DOHH2 (cell line): ENCODE measurements at regions not wholly inside any gene's neighbourhood (a gene's known extent, or its start where the extent isn't known, plus 50 kb on each side); places are given as distances from the start of the nearest gene placed in this dataset.

Source experiments
- H3F3A ChIP-seq: fragments of 200-600 bp; sonication (generic), shearing (Covaris generic); 2 replicates; pipeline ENCODE4 v1.6.0; 2016; ENCODE audit warnings: antibody characterized with exemption, mild to moderate bottlenecking; ENCODE audit not compliant: control insufficient read depth, insufficient read depth
- H3K27ac ChIP-seq: fragments of 200-600 bp; sonication (generic); 2 replicates; pipeline ENCODE4 v1.5.1; 2014; ENCODE audit warnings: low read depth, mild to moderate bottlenecking, low read length, moderate library complexity
- H3K27me3 ChIP-seq: fragments of 200-600 bp; sonication (generic); 2 replicates; pipeline ENCODE4 v1.6.1; 2014; ENCODE audit warnings: mild to moderate bottlenecking, low read length, mixed read lengths; ENCODE audit not compliant: control insufficient read depth
- H3K36me3 ChIP-seq: fragments of 200-600 bp; sonication (generic); 2 replicates; pipeline ENCODE4 v1.6.1; 2014; ENCODE audit warnings: mild to moderate bottlenecking, low read length, moderate library complexity, mixed read lengths; ENCODE audit not compliant: control insufficient read depth
- H3K4me1 ChIP-seq: fragments of 200-600 bp; sonication (generic); 2 replicates; pipeline ENCODE4 v1.6.1; 2014; ENCODE audit warnings: mild to moderate bottlenecking, low read length, mixed read lengths; ENCODE audit not compliant: control insufficient read depth
- H3K4me2 ChIP-seq: fragments of 200-600 bp; sonication (generic); 2 replicates; pipeline ENCODE4 v1.6.0; 2014; ENCODE audit warnings: mild to moderate bottlenecking, low read length, moderate library complexity
- H3K4me3 ChIP-seq: fragments of 200-600 bp; sonication (generic); 2 replicates; pipeline ENCODE4 v1.5.1; 2014; ENCODE audit warnings: mild to moderate bottlenecking, low read length, mixed read lengths
- H3K79me2 ChIP-seq: fragments of 200-600 bp; sonication (generic); 2 replicates; pipeline ENCODE4 v1.6.1; 2014; ENCODE audit warnings: mild to moderate bottlenecking, low read length, mixed read lengths; ENCODE audit not compliant: control insufficient read depth
- H3K9me2 ChIP-seq: fragments of 200-600 bp; sonication (generic); replicated peaks from 2 replicates; pipeline ENCODE4 v1.6.1; 2014; ENCODE audit warnings: mild to moderate bottlenecking, low read length, mixed read lengths; ENCODE audit not compliant: control insufficient read depth
- H3K9me3 ChIP-seq: fragments of 200-600 bp; sonication (generic); 2 replicates; pipeline ENCODE4 v1.6.1; 2014; ENCODE audit warnings: antibody characterized with exemption, low read length, mixed read lengths; ENCODE audit not compliant: control insufficient read depth, insufficient read depth
- H4K20me1 ChIP-seq: fragments of 200-600 bp; sonication (generic); 2 replicates; pipeline ENCODE4 v1.6.0; 2014; ENCODE audit warnings: low read depth, mild to moderate bottlenecking, antibody characterized with exemption, low read length, moderate library complexity; ENCODE audit not compliant: control insufficient read depth, insufficient read depth
- EZH2phosphoT487 ChIP-seq: fragments of 200-600 bp; sonication (generic); IDR thresholded peaks from 2 replicates; pipeline ENCODE4 v1.6.1; 2017; ENCODE audit warnings: borderline replicate concordance, mild to moderate bottlenecking, antibody characterized with exemption, low read length, moderate library complexity, mixed read lengths
- TF ChIP-seq, protein P1 (sequence below): fragments of 200-600 bp; sonication (generic); IDR thresholded peaks from one replicate; pipeline ENCODE4 v1.5.1; 2014; ENCODE audit warnings: antibody characterized with exemption, mild to moderate bottlenecking, low read depth, low read length; ENCODE audit not compliant: poor library complexity, severe bottlenecking

DNA sequence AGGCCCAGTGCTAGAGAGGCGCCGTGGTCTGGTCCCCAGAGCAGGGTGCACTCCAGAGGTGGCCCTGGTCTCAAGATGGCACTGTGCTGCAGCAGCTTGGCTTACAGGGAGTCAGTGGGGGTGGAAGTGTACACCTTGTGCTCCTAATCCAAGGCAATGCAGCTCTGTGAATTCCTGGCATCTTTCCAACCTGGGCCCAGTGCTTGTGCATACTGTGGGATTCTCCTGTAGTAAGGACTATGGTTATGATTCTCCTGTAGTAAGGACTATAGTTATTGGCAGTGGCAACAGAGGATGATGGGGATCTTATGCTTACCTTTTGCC is 616.7 kb upstream of the REG3G start:
- H3K27ac ChIP-seq, result no peak overlapping the region
- H3K4me2 ChIP-seq, result no peak overlapping the region
- no peaks in the 10 kb centered on the region for H3K4me1 ChIP-seq
- no peaks in the 10 kb centered on the region for H4K20me1 ChIP-seq
- H3F3A ChIP-seq, result no peaks in the 10 kb centered on the region
- no peaks in the 10 kb centered on the region for H3K36me3 ChIP-seq
- no peaks in the 10 kb centered on the region for H3K9me2 ChIP-seq
- H3K4me3 ChIP-seq, result no peak overlapping the region
- H3K27me3 ChIP-seq, result no peaks in the 10 kb centered on the region
- no peaks in the 10 kb centered on the region for H3K79me2 ChIP-seq
- TF ChIP-seq EZH2phosphoT487, result no peak
- TF ChIP-seq, protein P1, sequence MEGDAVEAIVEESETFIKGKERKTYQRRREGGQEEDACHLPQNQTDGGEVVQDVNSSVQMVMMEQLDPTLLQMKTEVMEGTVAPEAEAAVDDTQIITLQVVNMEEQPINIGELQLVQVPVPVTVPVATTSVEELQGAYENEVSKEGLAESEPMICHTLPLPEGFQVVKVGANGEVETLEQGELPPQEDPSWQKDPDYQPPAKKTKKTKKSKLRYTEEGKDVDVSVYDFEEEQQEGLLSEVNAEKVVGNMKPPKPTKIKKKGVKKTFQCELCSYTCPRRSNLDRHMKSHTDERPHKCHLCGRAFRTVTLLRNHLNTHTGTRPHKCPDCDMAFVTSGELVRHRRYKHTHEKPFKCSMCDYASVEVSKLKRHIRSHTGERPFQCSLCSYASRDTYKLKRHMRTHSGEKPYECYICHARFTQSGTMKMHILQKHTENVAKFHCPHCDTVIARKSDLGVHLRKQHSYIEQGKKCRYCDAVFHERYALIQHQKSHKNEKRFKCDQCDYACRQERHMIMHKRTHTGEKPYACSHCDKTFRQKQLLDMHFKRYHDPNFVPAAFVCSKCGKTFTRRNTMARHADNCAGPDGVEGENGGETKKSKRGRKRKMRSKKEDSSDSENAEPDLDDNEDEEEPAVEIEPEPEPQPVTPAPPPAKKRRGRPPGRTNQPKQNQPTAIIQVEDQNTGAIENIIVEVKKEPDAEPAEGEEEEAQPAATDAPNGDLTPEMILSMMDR, result no peak
- no peaks in the 10 kb centered on the region for H3K9me3 ChIP-seq

DNA sequence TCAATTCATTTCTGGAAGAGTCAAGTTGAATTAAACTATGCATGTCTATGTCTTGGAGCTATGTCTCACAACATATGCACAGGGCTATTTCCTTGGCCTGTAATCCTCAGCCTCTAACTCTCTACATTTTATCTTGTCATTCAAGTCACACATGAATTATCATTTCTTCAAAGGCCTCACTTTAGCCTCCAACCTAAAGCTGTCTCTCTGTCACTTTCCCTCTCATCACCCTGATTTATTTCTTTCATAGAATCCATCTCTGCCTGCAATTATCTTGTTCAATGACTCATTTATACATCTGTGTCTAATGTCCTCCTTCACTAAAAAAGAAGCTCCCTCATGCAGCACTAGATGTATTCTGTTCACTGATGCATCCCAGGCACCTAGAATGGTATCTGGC is 614.2 kb upstream of the REG3G start:
- H3K9me3 ChIP-seq, result no peaks in the 10 kb centered on the region
- H3K27ac ChIP-seq, result no peak overlapping the region
- H3K9me2 ChIP-seq, result no peaks in the 10 kb centered on the region
- H3K36me3 ChIP-seq, result no peaks in the 10 kb centered on the region
- no peaks in the 10 kb centered on the region for H3K79me2 ChIP-seq
- H4K20me1 ChIP-seq, result no peaks in the 10 kb centered on the region
- no peak overlapping the region for H3K4me3 ChIP-seq
- no peaks in the 10 kb centered on the region for H3F3A ChIP-seq
- no peaks in the 10 kb centered on the region for H3K27me3 ChIP-seq
- no peak overlapping the region for H3K4me2 ChIP-seq
- H3K4me1 ChIP-seq, result no peaks in the 10 kb centered on the region
- TF ChIP-seq, protein P1, result no peak
- no peak for TF ChIP-seq EZH2phosphoT487

DNA sequence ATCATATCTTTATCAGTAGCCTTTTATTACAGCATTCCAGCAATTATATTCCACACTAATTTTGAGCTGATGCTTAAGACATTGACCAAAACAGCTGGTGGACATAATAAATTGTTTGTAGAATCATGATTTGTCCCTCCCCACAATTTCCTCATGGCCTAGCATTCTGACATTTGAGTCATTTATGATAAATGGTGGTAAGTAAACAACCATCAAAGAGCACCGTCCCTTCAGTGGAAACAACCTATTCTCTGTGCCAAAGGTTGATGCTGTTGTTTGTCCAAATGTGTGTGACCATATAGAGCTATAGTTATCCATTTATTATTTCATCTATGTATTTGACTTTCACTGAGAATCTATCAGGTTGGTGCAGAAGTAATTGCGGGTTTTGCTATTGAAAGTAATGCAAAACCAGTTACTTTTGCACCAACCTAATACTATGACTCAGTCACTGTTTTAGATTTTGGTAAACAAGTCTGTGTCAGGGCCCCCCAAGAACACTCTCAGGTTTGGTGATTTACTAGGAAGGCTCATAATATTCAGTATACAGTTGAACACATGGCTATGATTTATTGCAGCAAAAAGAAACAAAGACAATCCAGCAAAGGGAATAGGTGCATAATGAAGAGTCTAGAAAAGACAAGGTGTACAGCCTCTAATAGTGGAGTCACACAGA is 608.7 kb upstream of the REG3G start:
- Histone ChIP-seq H3K27me3 (no peaks in the 10 kb centered on the region), H3F3A (no peaks in the 10 kb centered on the region), H3K27ac (no peak overlapping the region), H3K4me2 (no peak overlapping the region), H3K9me2 (no peaks in the 10 kb centered on the region), H3K4me3 (no peak overlapping the region), H4K20me1 (no peaks in the 10 kb centered on the region), H3K79me2 (no peaks in the 10 kb centered on the region), H3K9me3 (no peaks in the 10 kb centered on the region), H3K4me1 (no peaks in the 10 kb centered on the region), H3K36me3 (no peaks in the 10 kb centered on the region)
- no peak for TF ChIP-seq EZH2phosphoT487
- TF ChIP-seq, protein P1, result no peak
